ENCODE measurements at regions not wholly inside any gene's neighbourhood (a gene's known extent, or its start where the extent isn't known, plus 50 kb on each side); places are given as distances from the start of the nearest gene placed in this dataset.

- H3K9me3 ChIP-seq: peaks cover 0 to 20% of the 10 kb centered on the region in 2 donors
- H3K27me3 ChIP-seq: no peaks in the 10 kb centered on the region
- no peak overlapping the region for H3K4me3 ChIP-seq
- DNase-seq (no peak), ATAC-seq (no peak)
- no peak overlapping the region for H3K27ac ChIP-seq
- H3K36me3 ChIP-seq: no peaks in the 10 kb centered on the region
- no peaks in the 10 kb centered on the region for H3K4me1 ChIP-seq
- intact Hi-C loops (cut with DNase I): no loop called here
- TF ChIP-seq CTCF (IDR thresholded peaks at IDR 0.05): no peak
Observed at GRCh38 chr12:116399055-116399454, 121.6 kb upstream of the MED13L start.

GRCh38 chr12:116400636-116401372 is 123.3 kb upstream of the MED13L start:
- no peak for TF ChIP-seq CTCF (IDR thresholded peaks at IDR 0.05)
- Histone ChIP-seq H3K9me3 (peaks cover 0 to 20% of the 10 kb centered on the region in 2 donors), H3K27ac (peak overlapping the region in 1 of 2 donors; percentile 51), H3K4me3 (no peak overlapping the region), H3K4me1 (peaks cover 0 to 6% of the 10 kb centered on the region in 2 donors), H3K36me3 (no peaks in the 10 kb centered on the region), H3K27me3 (no peaks in the 10 kb centered on the region)
- intact Hi-C loops (cut with DNase I): no loop called here
- no peak for DNase-seq
- peak; percentile 51 for ATAC-seq

GRCh38 chr12:116401565-116401964 is 124.1 kb upstream of the MED13L start:
- Histone ChIP-seq H3K36me3 (no peaks in the 10 kb centered on the region), H3K4me3 (no peak overlapping the region), H3K27ac (no peak overlapping the region), H3K27me3 (no peaks in the 10 kb centered on the region), H3K4me1 (peaks cover 0 to 13% of the 10 kb centered on the region in 2 donors), H3K9me3 (peaks cover 0 to 20% of the 10 kb centered on the region in 2 donors)
- ATAC-seq: no peak
- TF ChIP-seq CTCF (IDR thresholded peaks at IDR 0.05): no peak
- intact Hi-C loops (cut with DNase I): no loop called here
- no peak for DNase-seq

- DNase-seq (no peak), ATAC-seq (no peak)
- Histone ChIP-seq H3K36me3 (no peaks in the 10 kb centered on the region), H3K27ac (no peak overlapping the region), H3K9me3 (peaks cover 0 to 20% of the 10 kb centered on the region in 2 donors), H3K4me3 (no peak overlapping the region), H3K27me3 (no peaks in the 10 kb centered on the region), H3K4me1 (peaks cover 0 to 20% of the 10 kb centered on the region in 2 donors)
- intact Hi-C loops (cut with DNase I): no loop called here
- TF ChIP-seq CTCF (IDR thresholded peaks at IDR 0.05): no peak
Observed at GRCh38 chr12:116402163-116402939, 124.9 kb upstream of the MED13L start.

- peaks cover 0 to 22% of the 10 kb centered on the region in 2 donors for H3K4me1 ChIP-seq
- intact Hi-C loops (cut with DNase I): no loop called here
Observed at GRCh38 chr12:116403546-116403945, 126.1 kb upstream of the MED13L start.

More at GRCh38 chr12:116403546-116403945, 126.1 kb upstream of the MED13L start:
- no peak for TF ChIP-seq CTCF (IDR thresholded peaks at IDR 0.05)
- Histone ChIP-seq H3K27me3 (no peaks in the 10 kb centered on the region), H3K27ac (no peak overlapping the region), H3K36me3 (no peaks in the 10 kb centered on the region), H3K9me3 (peaks cover 0 to 14% of the 10 kb centered on the region in 2 donors), H3K4me3 (no peak overlapping the region)
- ATAC-seq (no peak), DNase-seq (no peak)
